ENCODE measurements at regions not wholly inside any gene's neighbourhood (a gene's known extent, or its start where the extent isn't known, plus 50 kb on each side); places are given as distances from the start of the nearest gene placed in this dataset.

- Histone ChIP-seq H3K4me1 (ENCODE audit: control insufficient read depth, insufficient read depth, low read length) (no peaks in the 10 kb centered on the region), H3K9ac (ENCODE audit: low read depth, low read length) (no peak overlapping the region), H3K4me3 (ENCODE audit: low read depth, low read length) (no peak overlapping the region), H3K27me3 (ENCODE audit: control insufficient read depth, insufficient read depth, low read length) (no peaks in the 10 kb centered on the region), H3K9me3 (ENCODE audit: control insufficient read depth, insufficient read depth, low read length) (no peaks in the 10 kb centered on the region), H3K36me3 (ENCODE audit: control insufficient read depth, insufficient read depth, low read length) (no peaks in the 10 kb centered on the region), H3K27ac (ENCODE audit: low read depth, low read length) (no peak overlapping the region)
Measured at GRCh38 chr1:81149649-81150325, 650.9 kb upstream of the ADGRL2 start.

- no peak overlapping the region for H3K9ac ChIP-seq (ENCODE audit: low read depth, low read length)
- no peaks in the 10 kb centered on the region for H3K27me3 ChIP-seq (ENCODE audit: control insufficient read depth, insufficient read depth, low read length)
- peaks cover 21% of the 10 kb centered on the region for H3K4me1 ChIP-seq (ENCODE audit: control insufficient read depth, insufficient read depth, low read length)
- H3K36me3 ChIP-seq (ENCODE audit: control insufficient read depth, insufficient read depth, low read length): no peaks in the 10 kb centered on the region
- H3K4me3 ChIP-seq (ENCODE audit: low read depth, low read length): no peak overlapping the region
- no peak overlapping the region for H3K27ac ChIP-seq (ENCODE audit: low read depth, low read length)
- peaks cover 5% of the 10 kb centered on the region; the same call in 1 of the 2 replicates for H3K9me3 ChIP-seq (ENCODE audit: control insufficient read depth, insufficient read depth, low read length)
Measured at GRCh38 chr1:81144240-81144825, 656.4 kb upstream of the ADGRL2 start.

- Histone ChIP-seq H3K27ac (ENCODE audit: low read depth, low read length) (no peak overlapping the region), H3K4me1 (ENCODE audit: control insufficient read depth, insufficient read depth, low read length) (peaks cover 21% of the 10 kb centered on the region), H3K36me3 (ENCODE audit: control insufficient read depth, insufficient read depth, low read length) (no peaks in the 10 kb centered on the region), H3K9ac (ENCODE audit: low read depth, low read length) (no peak overlapping the region), H3K4me3 (ENCODE audit: low read depth, low read length) (no peak overlapping the region), H3K9me3 (ENCODE audit: control insufficient read depth, insufficient read depth, low read length) (peaks cover 5% of the 10 kb centered on the region; the same call in 1 of the 2 replicates), H3K27me3 (ENCODE audit: control insufficient read depth, insufficient read depth, low read length) (no peaks in the 10 kb centered on the region)
Measured at GRCh38 chr1:81142099-81142826, 658.5 kb upstream of the ADGRL2 start.

- H3K9ac ChIP-seq (ENCODE audit: low read depth, low read length): no peak overlapping the region
- no peaks in the 10 kb centered on the region for H3K27me3 ChIP-seq (ENCODE audit: control insufficient read depth, insufficient read depth, low read length)
- no peaks in the 10 kb centered on the region for H3K36me3 ChIP-seq (ENCODE audit: control insufficient read depth, insufficient read depth, low read length)
- no peak overlapping the region for H3K27ac ChIP-seq (ENCODE audit: low read depth, low read length)
- no peak overlapping the region for H3K4me3 ChIP-seq (ENCODE audit: low read depth, low read length)
- no peaks in the 10 kb centered on the region; the same call in 1 of the 2 replicates for H3K9me3 ChIP-seq (ENCODE audit: control insufficient read depth, insufficient read depth, low read length)
- H3K4me1 ChIP-seq (ENCODE audit: control insufficient read depth, insufficient read depth, low read length): no peaks in the 10 kb centered on the region
Measured at GRCh38 chr1:81135524-81135923, 665.2 kb upstream of the ADGRL2 start.

GRCh38 chr1:81129776-81130175 lies 671.0 kb upstream of the ADGRL2 start:
- Histone ChIP-seq H3K27ac (ENCODE audit: low read depth, low read length) (no peak overlapping the region), H3K27me3 (ENCODE audit: control insufficient read depth, insufficient read depth, low read length) (no peaks in the 10 kb centered on the region), H3K4me1 (ENCODE audit: control insufficient read depth, insufficient read depth, low read length) (peaks cover 6% of the 10 kb centered on the region), H3K9me3 (ENCODE audit: control insufficient read depth, insufficient read depth, low read length) (no peaks in the 10 kb centered on the region), H3K9ac (ENCODE audit: low read depth, low read length) (no peak overlapping the region), H3K36me3 (ENCODE audit: control insufficient read depth, insufficient read depth, low read length) (no peaks in the 10 kb centered on the region), H3K4me3 (ENCODE audit: low read depth, low read length) (no peak overlapping the region)

- Histone ChIP-seq H3K36me3 (ENCODE audit: control insufficient read depth, insufficient read depth, low read length) (no peaks in the 10 kb centered on the region), H3K9ac (ENCODE audit: low read depth, low read length) (no peak overlapping the region), H3K27me3 (ENCODE audit: control insufficient read depth, insufficient read depth, low read length) (no peaks in the 10 kb centered on the region), H3K4me3 (ENCODE audit: low read depth, low read length) (no peak overlapping the region), H3K9me3 (ENCODE audit: control insufficient read depth, insufficient read depth, low read length) (no peaks in the 10 kb centered on the region), H3K27ac (ENCODE audit: low read depth, low read length) (no peak overlapping the region), H3K4me1 (ENCODE audit: control insufficient read depth, insufficient read depth, low read length) (peaks cover 6% of the 10 kb centered on the region)
Measured at GRCh38 chr1:81129366-81129765, 671.4 kb upstream of the ADGRL2 start.

GRCh38 chr1:81128079-81128478 lies 672.7 kb upstream of the ADGRL2 start:
- H3K4me3 ChIP-seq (ENCODE audit: low read depth, low read length): no peak overlapping the region
- H3K36me3 ChIP-seq (ENCODE audit: control insufficient read depth, insufficient read depth, low read length): no peaks in the 10 kb centered on the region
- peaks cover 6% of the 10 kb centered on the region for H3K4me1 ChIP-seq (ENCODE audit: control insufficient read depth, insufficient read depth, low read length)
- H3K27me3 ChIP-seq (ENCODE audit: control insufficient read depth, insufficient read depth, low read length): no peaks in the 10 kb centered on the region
- no peak overlapping the region for H3K9ac ChIP-seq (ENCODE audit: low read depth, low read length)
- H3K27ac ChIP-seq (ENCODE audit: low read depth, low read length): no peak overlapping the region
- no peaks in the 10 kb centered on the region for H3K9me3 ChIP-seq (ENCODE audit: control insufficient read depth, insufficient read depth, low read length)

- H3K36me3 ChIP-seq (ENCODE audit: control insufficient read depth, insufficient read depth, low read length): no peaks in the 10 kb centered on the region
- H3K9me3 ChIP-seq (ENCODE audit: control insufficient read depth, insufficient read depth, low read length): no peaks in the 10 kb centered on the region
- H3K27ac ChIP-seq (ENCODE audit: low read depth, low read length): no peak overlapping the region
- H3K4me3 ChIP-seq (ENCODE audit: low read depth, low read length): no peak overlapping the region
- H3K4me1 ChIP-seq (ENCODE audit: control insufficient read depth, insufficient read depth, low read length): peaks cover 6% of the 10 kb centered on the region
- no peaks in the 10 kb centered on the region for H3K27me3 ChIP-seq (ENCODE audit: control insufficient read depth, insufficient read depth, low read length)
- H3K9ac ChIP-seq (ENCODE audit: low read depth, low read length): no peak overlapping the region
Measured at GRCh38 chr1:81126989-81127581, 673.6 kb upstream of the ADGRL2 start.

GRCh38 chr1:81125672-81126071 lies 675.1 kb upstream of the ADGRL2 start:
- no peak overlapping the region for H3K4me3 ChIP-seq (ENCODE audit: low read depth, low read length)
- peaks cover 9% of the 10 kb centered on the region for H3K4me1 ChIP-seq (ENCODE audit: control insufficient read depth, insufficient read depth, low read length)
- H3K27ac ChIP-seq (ENCODE audit: low read depth, low read length): no peak overlapping the region

GRCh38 chr1:81121306-81121705 lies 679.4 kb upstream of the ADGRL2 start:
- Histone ChIP-seq H3K4me1 (ENCODE audit: control insufficient read depth, insufficient read depth, low read length) (peaks cover 3% of the 10 kb centered on the region; the same call in 1 of the 2 replicates), H3K27me3 (ENCODE audit: control insufficient read depth, insufficient read depth, low read length) (no peaks in the 10 kb centered on the region), H3K9me3 (ENCODE audit: control insufficient read depth, insufficient read depth, low read length) (no peaks in the 10 kb centered on the region), H3K4me3 (ENCODE audit: low read depth, low read length) (no peak overlapping the region), H3K9ac (ENCODE audit: low read depth, low read length) (no peak overlapping the region), H3K36me3 (ENCODE audit: control insufficient read depth, insufficient read depth, low read length) (no peaks in the 10 kb centered on the region), H3K27ac (ENCODE audit: low read depth, low read length) (no peak overlapping the region)

More at GRCh38 chr1:81125672-81126071, 675.1 kb upstream of the ADGRL2 start:
- H3K36me3 ChIP-seq (ENCODE audit: control insufficient read depth, insufficient read depth, low read length): no peaks in the 10 kb centered on the region
- no peak overlapping the region for H3K9ac ChIP-seq (ENCODE audit: low read depth, low read length)
- H3K27me3 ChIP-seq (ENCODE audit: control insufficient read depth, insufficient read depth, low read length): no peaks in the 10 kb centered on the region
- H3K9me3 ChIP-seq (ENCODE audit: control insufficient read depth, insufficient read depth, low read length): no peaks in the 10 kb centered on the region

- Histone ChIP-seq H3K9ac (ENCODE audit: low read depth, low read length) (no peak overlapping the region), H3K36me3 (ENCODE audit: control insufficient read depth, insufficient read depth, low read length) (no peaks in the 10 kb centered on the region), H3K27ac (ENCODE audit: low read depth, low read length) (no peak overlapping the region), H3K9me3 (ENCODE audit: control insufficient read depth, insufficient read depth, low read length) (no peaks in the 10 kb centered on the region), H3K4me3 (ENCODE audit: low read depth, low read length) (no peak overlapping the region), H3K4me1 (ENCODE audit: control insufficient read depth, insufficient read depth, low read length) (peaks cover 9% of the 10 kb centered on the region; the same call in 1 of the 2 replicates), H3K27me3 (ENCODE audit: control insufficient read depth, insufficient read depth, low read length) (no peaks in the 10 kb centered on the region)
Measured at GRCh38 chr1:81119319-81119718, 681.4 kb upstream of the ADGRL2 start.

Measured in HUES48 (cell line).